ENCODE measurements at regions not wholly inside any gene's neighbourhood (a gene's known extent, or its start where the extent isn't known, plus 50 kb on each side); places are given as distances from the start of the nearest gene placed in this dataset.

GRCh38 chr19:27972291-27973040, 1240.5 kb downstream of the UQCRFS1 start:
- H3K36me3 Mint-ChIP-seq (ENCODE audit: insufficient read depth, unreplicated experiment) = no peaks in the 10 kb centered on the region
- peak overlapping the region; percentile 2 for H3K4me3 Mint-ChIP-seq (ENCODE audit: low read depth, unreplicated experiment)
- no TSS peak for BruUV-seq (replicated peaks)
- intact Hi-C loops (cut with micrococcal nuclease; ENCODE audit: unreplicated experiment) = loop anchor here (5.0 kb wide), 1 partner anchor 735 kb away; no protein-coding TSS in a partner anchor
- no peak for TF ChIP-seq CTCF (IDR thresholded peaks at IDR 0.05; ENCODE audit: unreplicated experiment)
- DNase-seq = peak; percentile 25
- H3K27ac Mint-ChIP-seq (ENCODE audit: unreplicated experiment) = peak overlapping the region; percentile 30
- CTCF ChIA-PET = no interaction called here
- no peaks in the 10 kb centered on the region for H3K9me3 Mint-ChIP-seq (ENCODE audit: low read depth, unreplicated experiment)
- peaks cover 25% of the 10 kb centered on the region for H3K4me1 Mint-ChIP-seq (ENCODE audit: low read depth, unreplicated experiment)
- H3K27me3 Mint-ChIP-seq (ENCODE audit: unreplicated experiment) = no peaks in the 10 kb centered on the region

- CTCF ChIA-PET = no interaction called here
- Mint-ChIP-seq H3K27me3 (ENCODE audit: unreplicated experiment) (no peaks in the 10 kb centered on the region), H3K36me3 (ENCODE audit: insufficient read depth, unreplicated experiment) (no peaks in the 10 kb centered on the region), H3K27ac (ENCODE audit: unreplicated experiment) (no peak overlapping the region), H3K4me3 (ENCODE audit: low read depth, unreplicated experiment) (no peak overlapping the region), H3K9me3 (ENCODE audit: low read depth, unreplicated experiment) (no peaks in the 10 kb centered on the region), H3K4me1 (ENCODE audit: low read depth, unreplicated experiment) (peaks cover 25% of the 10 kb centered on the region)
- DNase-seq = no peak
- intact Hi-C loops (cut with micrococcal nuclease; ENCODE audit: unreplicated experiment) = loop anchor here (5.0 kb wide), 1 partner anchor 735 kb away; no protein-coding TSS in a partner anchor
- BruUV-seq (replicated peaks) = no TSS peak
- TF ChIP-seq CTCF (IDR thresholded peaks at IDR 0.05; ENCODE audit: unreplicated experiment) = no peak
These were observed 1241.1 kb downstream of the UQCRFS1 start for GRCh38 chr19:27971869-27972268.

- peaks cover 25% of the 10 kb centered on the region for H3K4me1 Mint-ChIP-seq (ENCODE audit: low read depth, unreplicated experiment)
- no peak overlapping the region for H3K4me3 Mint-ChIP-seq (ENCODE audit: low read depth, unreplicated experiment)
- no peaks in the 10 kb centered on the region for H3K9me3 Mint-ChIP-seq (ENCODE audit: low read depth, unreplicated experiment)
- intact Hi-C loops (cut with micrococcal nuclease; ENCODE audit: unreplicated experiment) = loop anchor here (5.0 kb wide), 1 partner anchor 736 kb away; no protein-coding TSS in a partner anchor
- no TSS peak for BruUV-seq (replicated peaks)
- H3K27ac Mint-ChIP-seq (ENCODE audit: unreplicated experiment) = no peak overlapping the region
- CTCF ChIA-PET = no interaction called here
- H3K36me3 Mint-ChIP-seq (ENCODE audit: insufficient read depth, unreplicated experiment) = no peaks in the 10 kb centered on the region
- TF ChIP-seq CTCF (IDR thresholded peaks at IDR 0.05; ENCODE audit: unreplicated experiment) = no peak
- DNase-seq = peak; percentile 13
- H3K27me3 Mint-ChIP-seq (ENCODE audit: unreplicated experiment) = no peaks in the 10 kb centered on the region
These were observed 1241.9 kb downstream of the UQCRFS1 start for GRCh38 chr19:27971071-27971470.

GRCh38 chr19:27966390-27966816, 1246.5 kb downstream of the UQCRFS1 start:
- no TSS peak for BruUV-seq (replicated peaks)
- H3K27me3 Mint-ChIP-seq (ENCODE audit: unreplicated experiment) = no peaks in the 10 kb centered on the region
- CTCF ChIA-PET = interaction anchor here (0.9 kb wide), 1 partner anchor 14 kb away, joined by 3 read pairs; no protein-coding TSS in a partner anchor
- H3K9me3 Mint-ChIP-seq (ENCODE audit: low read depth, unreplicated experiment) = no peaks in the 10 kb centered on the region
- H3K27ac Mint-ChIP-seq (ENCODE audit: unreplicated experiment) = no peak overlapping the region
- no peak for DNase-seq
- intact Hi-C loops (cut with micrococcal nuclease; ENCODE audit: unreplicated experiment) = loop anchor here (2.0 to 5.0 kb wide), 2 partner anchors 358 to 911 kb away; no protein-coding TSS in a partner anchor
- no peak overlapping the region for H3K4me3 Mint-ChIP-seq (ENCODE audit: low read depth, unreplicated experiment)
- H3K4me1 Mint-ChIP-seq (ENCODE audit: low read depth, unreplicated experiment) = peaks cover 2% of the 10 kb centered on the region
- no peak for TF ChIP-seq CTCF (IDR thresholded peaks at IDR 0.05; ENCODE audit: unreplicated experiment)
- H3K36me3 Mint-ChIP-seq (ENCODE audit: insufficient read depth, unreplicated experiment) = no peaks in the 10 kb centered on the region

All from Calu3 (cell line).